ENCODE measurements at regions not wholly inside any gene's neighbourhood (a gene's known extent, or its start where the extent isn't known, plus 50 kb on each side); places are given as distances from the start of the nearest gene placed in this dataset.

GRCh38 chr2:16745466-16745865, 79.8 kb upstream of the CYRIA start:
- no peak for DNase-seq (ENCODE audit: low read depth, low spot score)

More at GRCh38 chr2:16745466-16745865, 79.8 kb upstream of the CYRIA start:
- no peak for TF ChIP-seq ELF1 (IDR thresholded peaks at IDR 0.05; ENCODE audit: borderline replicate concordance, low read depth)
- TF ChIP-seq POLR2AphosphoS5 (IDR thresholded peaks at IDR 0.05; ENCODE audit: low read depth, low read length) = no peak
- no peak for TF ChIP-seq ATF3 (IDR thresholded peaks at IDR 0.05)
- no peak for TF ChIP-seq POLR2A (IDR thresholded peaks at IDR 0.05; ENCODE audit: borderline replicate concordance, extremely low read depth, insufficient read depth, insufficient read length)
- TF ChIP-seq ZBTB33 (IDR thresholded peaks at IDR 0.05; ENCODE audit: extremely low read depth, insufficient replicate concordance, low read length) = no peak
- TF ChIP-seq, protein P1, sequence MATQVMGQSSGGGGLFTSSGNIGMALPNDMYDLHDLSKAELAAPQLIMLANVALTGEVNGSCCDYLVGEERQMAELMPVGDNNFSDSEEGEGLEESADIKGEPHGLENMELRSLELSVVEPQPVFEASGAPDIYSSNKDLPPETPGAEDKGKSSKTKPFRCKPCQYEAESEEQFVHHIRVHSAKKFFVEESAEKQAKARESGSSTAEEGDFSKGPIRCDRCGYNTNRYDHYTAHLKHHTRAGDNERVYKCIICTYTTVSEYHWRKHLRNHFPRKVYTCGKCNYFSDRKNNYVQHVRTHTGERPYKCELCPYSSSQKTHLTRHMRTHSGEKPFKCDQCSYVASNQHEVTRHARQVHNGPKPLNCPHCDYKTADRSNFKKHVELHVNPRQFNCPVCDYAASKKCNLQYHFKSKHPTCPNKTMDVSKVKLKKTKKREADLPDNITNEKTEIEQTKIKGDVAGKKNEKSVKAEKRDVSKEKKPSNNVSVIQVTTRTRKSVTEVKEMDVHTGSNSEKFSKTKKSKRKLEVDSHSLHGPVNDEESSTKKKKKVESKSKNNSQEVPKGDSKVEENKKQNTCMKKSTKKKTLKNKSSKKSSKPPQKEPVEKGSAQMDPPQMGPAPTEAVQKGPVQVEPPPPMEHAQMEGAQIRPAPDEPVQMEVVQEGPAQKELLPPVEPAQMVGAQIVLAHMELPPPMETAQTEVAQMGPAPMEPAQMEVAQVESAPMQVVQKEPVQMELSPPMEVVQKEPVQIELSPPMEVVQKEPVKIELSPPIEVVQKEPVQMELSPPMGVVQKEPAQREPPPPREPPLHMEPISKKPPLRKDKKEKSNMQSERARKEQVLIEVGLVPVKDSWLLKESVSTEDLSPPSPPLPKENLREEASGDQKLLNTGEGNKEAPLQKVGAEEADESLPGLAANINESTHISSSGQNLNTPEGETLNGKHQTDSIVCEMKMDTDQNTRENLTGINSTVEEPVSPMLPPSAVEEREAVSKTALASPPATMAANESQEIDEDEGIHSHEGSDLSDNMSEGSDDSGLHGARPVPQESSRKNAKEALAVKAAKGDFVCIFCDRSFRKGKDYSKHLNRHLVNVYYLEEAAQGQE (IDR thresholded peaks at IDR 0.05; ENCODE audit: low read depth) = no peak
- intact Hi-C loops (cut with micrococcal nuclease) = no loop called here
- ChIA-PET POLR2A (no interaction called here), CTCF (no interaction called here), RAD21 (ENCODE audit: low non-redundant PET in 1 of 2, low total read pairs in 2 of 2, uncharacterized antibody in 2 of 2, unreplicated experiment in 2 of 2) (no interaction called here)
- no TSS peak for BruUV-seq (replicated peaks)
- no peak overlapping the region for H2AFZ ChIP-seq (ENCODE audit: low read depth, low read length, poor library complexity, severe bottlenecking)
- peaks cover 5% of the 10 kb centered on the region; the same call in 1 of the 2 replicates for H3K27me3 ChIP-seq (ENCODE audit: insufficient read depth, low read length)
- no peaks in the 10 kb centered on the region for H4K20me1 ChIP-seq (ENCODE audit: insufficient read depth)
- no peaks in the 10 kb centered on the region for H3K9me3 ChIP-seq (ENCODE audit: control insufficient read depth in 1 of 2, insufficient read depth in 1 of 2, low read depth in 1 of 2, low read length in 2 of 2)
- H3K79me2 ChIP-seq (ENCODE audit: insufficient read depth, low read length) = no peaks in the 10 kb centered on the region
- H3K4me3 ChIP-seq (replicated peaks in 1 of 2; ENCODE audit: low read depth in 1 of 2, low read length in 2 of 2) = no peak overlapping the region
- H3K36me3 ChIP-seq (ENCODE audit: control insufficient read depth in 1 of 2, insufficient read depth in 2 of 2, low read length in 2 of 2) = no peaks in the 10 kb centered on the region
- no peak overlapping the region for H3K4me2 ChIP-seq (ENCODE audit: low read length)
- no peak for ATAC-seq
- no peak overlapping the region for H3K27ac ChIP-seq (ENCODE audit: low read depth, low read length)
- no peaks in the 10 kb centered on the region for H3K4me1 ChIP-seq (ENCODE audit: control insufficient read depth in 1 of 2, insufficient read depth in 2 of 2, low read length in 2 of 2)
- H3K9ac ChIP-seq (ENCODE audit: low read length) = no peak overlapping the region
- no peaks in the 10 kb centered on the region for H3K9me2 ChIP-seq (ENCODE audit: insufficient read depth)

Measured in HCT116 (cell line).